ENCODE measurements at regions not wholly inside any gene's neighbourhood (a gene's known extent, or its start where the extent isn't known, plus 50 kb on each side); places are given as distances from the start of the nearest gene placed in this dataset.
"Not testable (repeated sequence)": the region's sequence is repeated elsewhere in the genome, so short reads cannot be mapped to it uniquely, and the experiment has no call there.

DNA sequence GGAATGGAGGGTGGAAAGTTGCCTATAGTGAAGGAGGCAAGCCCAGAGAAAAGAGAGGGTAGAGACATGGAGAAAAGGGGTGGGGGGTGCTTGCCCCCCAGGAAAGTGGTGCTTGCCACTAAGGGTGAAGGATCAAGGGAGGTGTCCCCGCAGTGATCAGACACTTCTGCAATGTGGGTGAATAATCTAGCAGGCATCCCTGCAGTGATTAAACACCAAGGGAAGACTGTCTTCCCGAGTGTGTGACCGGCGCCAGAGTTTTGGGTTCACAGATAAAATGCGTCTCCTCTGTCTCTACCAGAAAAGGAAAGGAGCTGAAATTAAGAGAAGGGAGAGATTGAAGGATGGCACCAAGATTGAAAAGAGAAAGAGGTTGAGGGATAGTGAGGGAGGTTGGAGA, 1076.9 kb downstream of the DNAJB9 start:
- not testable (repeated sequence) for DNase-seq

DNA sequence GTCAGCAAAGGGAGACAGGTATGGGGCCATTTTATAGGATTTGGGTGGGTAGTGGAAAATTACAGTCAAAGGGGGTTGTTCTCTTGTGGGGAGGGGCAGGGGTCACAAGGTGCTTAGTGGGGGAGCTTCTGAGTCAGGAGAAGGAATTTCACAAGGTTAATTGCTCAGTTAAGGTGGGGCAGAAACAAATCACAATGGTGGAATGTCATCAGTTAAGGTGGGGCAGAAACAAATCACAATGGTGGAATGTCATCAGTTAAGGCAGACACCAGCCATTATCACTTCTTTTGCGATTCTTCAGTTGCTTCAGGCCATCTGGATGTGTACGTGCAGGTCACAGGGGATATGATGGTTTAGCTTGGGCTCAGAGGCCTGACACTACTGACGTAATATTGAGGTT, 1077.6 kb downstream of the DNAJB9 start:
- DNase-seq = not testable (repeated sequence)

DNA sequence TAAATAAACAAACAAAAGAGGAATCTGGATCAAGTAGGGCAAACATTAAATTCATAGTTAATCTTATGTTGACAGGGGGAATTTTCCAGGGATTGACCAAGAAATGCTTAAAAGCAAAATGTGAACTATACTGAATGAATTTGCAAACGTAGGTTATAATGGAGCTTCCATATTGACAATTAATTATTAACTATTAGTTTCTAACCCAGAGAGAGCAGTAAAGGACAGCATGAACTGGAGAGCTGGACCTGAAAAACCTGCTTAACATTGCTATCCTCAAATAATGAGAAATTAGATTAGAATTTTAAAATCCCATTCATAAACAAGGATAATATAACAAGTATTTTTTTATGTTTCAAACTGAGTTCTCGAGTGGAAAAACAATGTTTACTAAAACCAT, 1089.6 kb downstream of the DNAJB9 start:
- no peak for DNase-seq

DNA sequence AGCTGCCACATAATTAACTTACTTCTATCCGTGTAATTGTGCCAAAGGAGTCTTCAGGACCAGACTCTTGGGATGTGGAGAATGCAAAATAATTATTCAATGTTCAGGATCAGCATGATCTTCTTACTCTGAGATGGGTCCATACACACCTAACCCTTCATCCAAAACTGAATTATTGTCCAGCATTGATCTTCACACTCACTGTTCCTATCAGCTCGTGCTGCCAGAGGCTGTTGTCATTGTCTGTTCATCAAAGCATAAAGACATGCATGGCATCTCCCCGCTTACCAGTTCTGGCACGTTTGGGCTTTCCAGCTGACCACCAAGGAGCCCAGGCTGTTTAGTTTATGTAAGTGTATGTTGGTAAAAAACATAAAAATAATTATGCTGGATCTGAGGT, 1090.7 kb downstream of the DNAJB9 start:
- no peak for DNase-seq

DNA sequence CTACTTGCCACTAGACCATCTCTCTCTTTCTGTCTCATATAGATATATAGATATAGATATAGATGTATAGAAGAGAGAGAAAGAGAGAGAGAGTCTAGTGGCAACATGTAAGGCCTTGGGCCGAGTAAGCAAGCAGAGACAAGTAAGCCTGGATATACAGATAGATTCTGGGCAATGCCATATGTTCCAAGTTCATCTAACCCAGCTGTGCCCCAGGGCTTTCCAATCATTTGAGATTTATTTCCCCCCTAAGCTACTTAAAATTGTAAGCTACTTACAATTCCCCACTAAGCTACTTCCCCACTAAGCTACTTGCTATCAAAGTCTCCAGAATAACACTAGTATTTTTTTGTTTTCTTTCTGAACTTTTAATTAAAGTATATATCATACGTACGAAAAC, 1094.1 kb downstream of the DNAJB9 start:
- no peak for DNase-seq

DNA sequence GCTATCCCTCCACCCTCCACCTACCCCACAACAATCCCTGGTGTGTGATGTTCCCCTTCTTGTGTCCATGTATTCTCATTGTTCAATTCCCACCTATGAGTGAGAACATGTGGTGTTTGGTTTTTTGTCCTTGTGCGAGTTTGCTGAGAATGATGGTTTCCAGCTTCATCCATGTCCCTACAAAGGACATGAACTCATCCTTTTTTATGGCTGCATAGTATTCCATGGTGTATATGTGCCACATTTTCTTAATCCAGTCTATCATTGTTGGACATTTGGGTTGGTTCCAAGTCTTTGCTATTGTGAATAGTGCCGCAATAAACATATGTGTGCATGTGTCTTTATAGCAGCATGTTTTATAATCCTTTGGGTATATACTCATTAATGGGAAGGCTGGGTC, 1117.6 kb downstream of the DNAJB9 start:
- DNase-seq = not testable (repeated sequence)

DNA sequence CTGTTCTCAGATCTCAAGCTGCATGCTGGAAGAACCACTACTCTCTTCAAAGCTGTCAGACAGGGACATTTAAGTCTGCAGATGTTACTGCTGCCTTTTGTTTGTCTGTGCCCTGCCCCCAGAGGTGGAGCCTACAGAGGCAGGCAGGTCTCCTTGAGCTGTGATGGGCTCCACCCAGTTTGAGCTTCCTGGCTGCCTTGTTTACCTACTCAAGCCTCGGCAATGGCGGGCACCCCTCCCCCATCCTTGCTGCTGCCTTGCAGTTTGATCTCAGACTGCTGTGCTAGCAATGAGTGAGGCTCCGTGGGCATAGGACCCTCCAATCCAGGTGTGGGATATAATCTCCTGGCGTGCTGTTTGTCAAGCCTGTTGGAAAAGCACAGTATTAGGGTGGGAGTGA, 1122.9 kb downstream of the DNAJB9 start:
- not testable (repeated sequence) for DNase-seq

DNA sequence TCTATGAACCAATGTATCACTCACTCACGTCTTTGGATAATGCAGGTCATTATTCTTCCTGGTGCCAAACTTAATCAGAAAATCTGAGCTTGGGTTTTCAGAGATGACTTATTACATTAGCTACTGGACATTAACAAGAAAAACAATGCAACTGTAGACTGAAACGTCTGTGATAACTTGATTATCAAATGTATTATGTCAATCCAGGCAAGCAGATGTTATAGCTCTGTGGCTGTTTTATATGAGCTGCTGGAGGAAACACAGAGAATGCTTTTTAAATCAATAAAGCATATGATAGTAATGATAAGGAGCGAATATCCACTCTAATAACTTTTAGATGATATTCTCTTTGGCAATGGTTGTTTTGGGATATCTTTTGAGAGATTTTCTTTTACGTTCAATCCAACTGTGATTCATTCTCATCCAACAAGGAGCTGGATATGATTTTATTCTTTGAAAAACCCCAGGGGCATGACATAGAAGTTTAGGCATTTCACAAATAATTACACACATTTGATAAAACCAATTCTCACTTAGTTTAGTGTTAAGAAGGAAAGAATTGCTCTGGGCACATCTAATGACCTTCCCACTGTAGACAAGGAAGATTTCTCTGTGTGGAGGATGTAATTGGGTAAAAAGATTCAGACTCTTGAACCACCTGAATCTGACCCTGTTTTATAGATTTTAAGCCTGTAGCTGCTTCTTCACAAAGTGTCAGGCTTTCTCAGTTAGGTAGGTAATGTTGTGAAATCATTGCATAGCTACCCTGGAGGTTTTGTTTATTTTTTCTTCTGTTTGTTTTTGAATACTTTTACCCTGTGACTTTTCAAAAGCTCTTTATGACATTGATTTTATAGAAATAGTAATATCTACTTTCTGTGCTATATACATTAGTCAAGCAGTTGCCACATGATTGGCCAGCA, 1124.7 kb downstream of the DNAJB9 start:
- DNase-seq = no peak

DNA sequence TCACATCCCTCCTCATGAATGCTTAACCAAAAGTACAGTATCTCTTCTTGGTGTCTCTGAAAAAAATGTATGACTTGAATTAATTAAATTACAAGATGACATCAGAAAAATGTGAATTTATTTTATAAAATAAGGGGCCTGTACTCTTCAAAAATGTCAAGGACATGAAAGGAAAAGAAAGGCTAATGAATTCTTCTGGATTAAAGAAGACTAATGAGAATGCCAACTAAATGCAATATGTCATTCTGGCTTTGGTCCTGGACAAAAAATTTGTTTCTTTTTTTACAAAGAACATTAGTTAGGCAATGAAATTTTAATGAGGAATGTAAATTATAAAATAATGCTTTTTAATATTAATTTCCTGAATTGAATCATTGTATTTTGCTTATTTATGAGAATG, 1125.7 kb downstream of the DNAJB9 start:
- no peak for DNase-seq

DNA sequence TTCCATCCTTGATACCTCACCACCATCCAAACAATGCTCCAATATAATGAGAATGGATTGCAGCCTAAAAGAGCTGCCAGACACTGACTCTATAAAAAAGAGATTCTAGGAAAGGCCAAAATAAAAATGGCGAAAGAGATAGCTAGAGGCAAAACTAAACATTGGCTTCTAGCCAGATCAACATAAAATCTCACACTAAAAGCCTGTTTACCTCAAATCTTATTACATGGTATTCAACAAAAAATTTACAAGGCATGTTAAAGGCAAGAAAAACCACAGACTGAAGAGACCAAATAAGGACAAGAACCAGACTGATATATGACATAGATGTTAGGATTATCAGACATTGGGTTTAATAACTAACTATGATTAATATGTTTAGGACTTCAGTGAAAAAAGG, 1127.0 kb downstream of the DNAJB9 start:
- DNase-seq = no peak

DNA sequence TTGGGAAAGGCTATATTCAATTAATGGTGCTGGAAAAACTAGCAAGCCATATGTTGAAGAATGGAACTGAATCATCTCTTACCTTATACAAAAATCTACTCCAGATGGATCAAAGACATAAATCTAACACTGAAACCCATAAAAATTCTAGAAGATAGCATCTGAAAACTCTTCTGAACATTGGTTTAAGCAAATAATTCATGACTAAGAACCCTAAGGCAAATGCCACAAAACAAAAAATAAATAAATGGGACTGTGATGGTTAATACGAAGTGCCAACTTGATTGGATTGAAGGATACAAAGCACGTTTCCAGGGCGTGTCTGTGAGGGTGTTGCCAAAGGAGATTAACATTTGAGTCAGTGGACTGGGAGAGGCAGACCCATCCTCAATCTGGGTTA, 1130.0 kb downstream of the DNAJB9 start:
- no peak for DNase-seq

DNA sequence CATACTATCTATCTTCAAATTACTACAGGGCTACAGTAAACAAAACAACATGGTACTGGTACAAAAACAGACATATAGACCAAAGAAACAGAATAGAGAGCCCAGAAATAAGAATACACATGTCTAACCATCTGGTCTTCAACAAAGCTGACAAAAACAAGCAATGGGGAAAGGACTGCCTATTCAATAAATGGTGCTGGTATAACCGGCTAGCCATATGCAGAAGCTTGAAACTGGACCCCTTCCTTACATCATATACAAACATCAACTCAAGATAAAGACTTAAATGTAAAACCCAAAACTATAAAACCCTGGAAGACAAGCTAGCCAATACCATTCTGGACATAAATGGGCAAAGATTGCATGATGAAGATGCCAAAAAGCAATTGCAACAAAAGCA, 1143.7 kb downstream of the DNAJB9 start:
- no peak for DNase-seq

DNA sequence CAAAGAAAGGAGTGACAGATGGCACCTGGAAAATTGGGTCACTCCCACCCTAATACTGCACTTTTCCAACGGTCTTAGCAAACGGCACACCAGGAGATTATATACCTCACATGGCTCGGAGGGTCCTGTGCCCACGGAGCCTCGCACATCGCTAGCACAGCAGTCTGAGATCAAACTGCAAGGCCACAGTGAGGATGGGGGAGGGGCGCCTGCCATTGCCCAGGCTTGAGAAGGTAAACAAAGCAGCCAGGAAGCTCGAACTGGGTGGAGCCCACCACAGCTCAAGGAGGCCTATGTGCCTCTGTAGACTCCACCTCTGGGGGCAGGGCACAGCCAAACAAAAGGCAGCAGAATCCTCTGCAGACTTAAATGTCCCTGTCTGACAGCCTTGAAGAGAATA, 1149.7 kb downstream of the DNAJB9 start:
- not testable (repeated sequence) for DNase-seq

DNA sequence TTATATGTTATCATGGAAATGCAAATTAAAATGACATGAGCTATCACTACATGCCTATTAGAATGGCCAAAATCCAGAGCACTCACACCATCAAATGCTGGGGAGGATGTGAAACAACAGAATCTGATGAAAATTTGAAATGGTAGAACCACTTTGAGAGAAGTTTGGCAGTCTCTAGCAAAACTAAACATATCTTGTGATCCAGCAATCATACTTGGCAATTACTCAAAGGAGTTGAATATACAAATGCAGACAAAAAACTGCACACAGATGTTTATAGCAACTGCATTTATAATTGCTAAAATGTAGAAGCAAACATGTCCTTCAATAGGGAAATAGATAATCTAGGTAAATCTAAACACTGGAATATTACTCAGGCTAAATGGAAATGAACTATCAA, 1164.9 kb downstream of the DNAJB9 start:
- DNase-seq = no peak

DNA sequence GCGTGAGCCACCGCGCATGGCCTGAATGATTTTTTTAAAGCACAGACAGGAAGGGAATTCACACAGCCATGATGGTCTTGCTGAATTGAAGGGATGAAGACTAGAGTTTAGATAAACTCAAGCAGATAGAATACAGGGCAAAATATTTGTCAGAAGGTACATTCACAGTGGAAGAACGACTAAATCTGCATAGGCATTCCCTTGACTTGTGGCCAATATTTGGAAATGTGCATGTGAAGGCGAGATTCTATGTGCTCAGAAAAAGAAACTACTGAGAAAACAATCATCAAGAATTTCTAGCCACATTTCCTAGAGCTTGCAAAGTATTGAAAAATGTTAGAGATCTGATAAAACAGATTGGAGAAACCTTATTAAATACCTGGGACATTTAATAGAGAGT, 1166.2 kb downstream of the DNAJB9 start:
- no peak for DNase-seq

DNA sequence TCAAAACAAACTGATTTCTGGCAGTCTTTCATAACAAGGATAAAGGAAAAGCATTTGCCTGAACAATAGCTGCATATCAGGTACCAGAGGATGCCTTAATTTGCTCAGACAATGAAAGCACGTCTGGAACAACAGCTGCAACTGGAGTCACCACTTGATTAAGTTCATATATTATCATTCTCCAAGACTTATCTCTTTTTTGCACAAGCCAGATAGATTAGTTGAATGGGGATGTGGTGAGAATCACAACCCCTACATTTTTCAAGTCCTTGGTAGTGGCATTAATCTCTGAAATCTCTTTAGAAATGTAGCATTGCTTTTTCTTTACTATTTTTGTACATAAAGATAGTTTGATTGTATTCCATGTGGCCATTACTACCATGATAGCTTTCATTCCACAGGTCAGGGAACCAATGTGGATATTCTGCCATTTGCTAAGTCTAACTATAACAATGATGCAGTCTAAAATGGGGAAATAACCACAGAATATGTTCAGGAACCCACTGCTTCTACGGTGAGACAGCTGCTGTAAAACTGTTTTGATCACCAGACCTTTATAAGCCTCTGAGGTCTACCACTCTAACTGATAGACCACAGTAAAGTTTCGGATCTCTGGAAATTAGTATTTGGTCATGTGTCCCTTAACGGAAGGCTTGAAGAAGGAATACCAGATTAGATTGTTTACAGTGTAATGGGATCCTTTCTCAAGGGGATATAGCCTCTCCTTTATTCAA, 1176.2 kb downstream of the DNAJB9 start:
- DNase-seq = no peak

DNA sequence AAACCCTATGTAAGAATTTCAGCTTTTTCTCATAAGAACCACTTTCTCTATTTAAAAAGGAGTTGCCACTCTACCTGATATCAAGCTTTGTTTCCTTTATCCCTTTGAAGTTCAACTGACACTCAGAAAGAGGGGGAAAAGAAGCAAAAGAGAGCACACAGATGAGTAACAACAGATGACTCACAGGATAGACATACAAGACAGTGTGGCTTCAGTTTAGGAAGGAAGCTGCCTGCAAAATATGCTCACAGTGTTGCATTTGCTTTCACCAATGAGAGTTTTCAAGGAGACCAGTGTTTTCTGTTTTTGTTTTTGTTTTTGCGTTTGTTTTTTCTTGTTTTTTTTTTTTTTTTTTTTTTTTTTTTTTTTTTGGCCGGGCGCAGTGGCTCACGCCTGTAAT, 1181.6 kb downstream of the DNAJB9 start:
- DNase-seq = no peak

DNA sequence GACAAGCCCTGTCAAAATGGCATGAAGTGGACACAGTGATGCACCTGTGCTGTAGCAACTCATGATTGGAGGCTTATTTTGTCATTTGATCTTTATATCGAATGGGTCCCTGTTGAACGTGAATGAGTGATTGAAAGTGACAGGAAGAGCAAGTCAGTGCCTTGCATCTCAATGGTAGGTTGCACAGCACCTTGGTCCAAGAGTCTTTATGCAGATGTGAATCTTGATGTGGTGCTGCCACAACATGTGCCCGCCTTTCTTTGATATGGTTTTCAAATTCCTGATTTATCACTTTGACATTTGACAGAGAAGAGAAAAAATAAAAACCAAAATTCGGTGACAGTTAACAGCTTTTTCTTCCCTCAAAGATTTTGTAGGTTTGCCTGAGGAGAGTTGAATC, 1182.4 kb downstream of the DNAJB9 start:
- no peak for DNase-seq

DNA sequence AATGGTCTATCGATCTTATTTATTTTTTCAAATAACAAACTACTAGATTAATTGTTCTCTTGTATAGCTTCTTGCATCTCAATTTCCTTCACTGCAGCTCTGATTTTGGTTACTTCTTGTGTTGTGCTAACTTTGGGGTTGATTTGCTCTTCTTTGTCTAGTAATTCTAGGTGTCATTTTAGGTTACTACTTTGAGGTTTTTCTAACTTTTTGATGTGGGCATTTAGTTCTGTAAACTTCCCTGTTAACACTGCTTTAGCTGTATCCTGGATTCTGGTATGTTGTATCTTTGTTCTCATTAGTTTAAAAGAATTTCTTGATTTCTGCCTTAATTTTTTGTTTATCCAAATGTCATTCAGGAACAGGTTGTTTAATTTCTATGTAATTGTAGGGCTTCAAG, 1188.0 kb downstream of the DNAJB9 start:
- DNase-seq = no peak

DNA sequence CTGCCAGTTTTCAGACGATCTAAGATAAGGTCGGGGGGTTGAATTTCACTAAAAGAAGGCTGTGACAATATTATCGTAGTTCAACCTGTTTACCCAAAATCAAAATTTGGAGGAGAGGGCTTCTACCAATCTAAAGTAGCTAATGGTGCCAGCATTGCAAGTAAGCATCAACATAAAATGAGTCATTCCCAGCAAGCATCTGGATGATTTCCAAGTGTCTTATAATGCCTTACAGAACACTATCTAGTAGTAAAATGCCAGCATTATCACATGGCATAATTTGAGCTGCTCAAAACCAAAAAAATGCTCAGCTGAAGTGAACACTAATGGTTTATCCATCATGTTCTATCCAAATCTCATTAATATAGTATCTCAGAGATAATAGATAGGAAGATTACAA, 1193.9 kb downstream of the DNAJB9 start:
- DNase-seq = no peak

DNA sequence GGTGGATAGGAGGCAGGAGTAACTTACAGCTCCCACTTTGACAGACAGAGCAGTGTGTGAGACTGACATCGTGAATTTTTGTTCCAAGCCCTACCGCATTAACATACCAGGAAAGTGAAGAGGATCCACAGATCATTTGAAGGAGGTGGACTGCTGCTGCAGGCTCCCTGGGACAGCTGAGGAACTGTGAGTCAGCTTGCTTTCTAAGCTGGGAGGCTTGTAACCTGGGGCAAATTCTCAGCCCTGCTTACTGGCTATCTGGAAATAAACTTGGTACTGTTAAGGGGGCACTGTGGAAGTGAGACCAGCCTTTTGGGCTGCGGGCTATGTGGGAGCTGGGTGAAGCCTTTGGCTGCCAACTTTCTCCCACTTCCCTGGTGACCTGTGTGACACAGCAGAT, 1202.5 kb downstream of the DNAJB9 start:
- DNase-seq = peak; percentile 4

DNA sequence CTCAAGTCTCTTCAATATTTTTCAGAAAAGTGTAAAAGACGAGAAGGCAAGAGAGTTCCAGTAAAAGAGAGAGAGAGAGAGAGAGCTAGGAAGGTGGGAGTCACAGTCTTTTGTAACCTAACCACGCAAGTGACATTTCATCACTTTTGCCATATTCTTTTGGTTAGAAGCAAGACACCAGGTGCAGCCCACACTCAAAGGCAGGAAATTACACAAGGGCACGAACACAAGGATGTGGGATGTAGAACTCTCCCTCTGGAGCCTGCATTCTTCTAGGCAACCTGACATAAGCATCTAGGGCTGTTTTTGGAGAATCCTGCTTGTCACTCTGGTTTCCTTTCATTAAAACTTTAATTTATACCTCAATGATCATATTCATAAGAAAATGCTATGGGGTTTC, 1213.1 kb downstream of the DNAJB9 start:
- no peak for DNase-seq

DNA sequence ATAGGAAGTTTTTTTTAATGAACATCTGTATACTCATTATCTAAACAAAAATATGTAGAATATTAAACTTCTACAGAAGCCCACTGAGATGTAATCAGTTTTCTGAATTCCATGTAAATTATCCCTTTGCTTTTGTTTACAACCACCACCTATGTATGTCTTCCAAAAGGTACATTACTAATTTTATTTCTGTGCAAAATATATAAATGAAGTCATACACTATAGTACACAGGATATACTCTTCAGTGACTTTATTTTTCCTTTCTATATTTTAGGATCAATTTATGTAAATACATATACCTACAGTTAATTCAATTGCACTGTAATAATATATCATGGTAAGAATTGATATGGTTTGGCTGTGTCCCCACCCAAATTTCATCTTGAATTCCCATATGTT, 1236.9 kb downstream of the DNAJB9 start:
- no peak for DNase-seq

DNA sequence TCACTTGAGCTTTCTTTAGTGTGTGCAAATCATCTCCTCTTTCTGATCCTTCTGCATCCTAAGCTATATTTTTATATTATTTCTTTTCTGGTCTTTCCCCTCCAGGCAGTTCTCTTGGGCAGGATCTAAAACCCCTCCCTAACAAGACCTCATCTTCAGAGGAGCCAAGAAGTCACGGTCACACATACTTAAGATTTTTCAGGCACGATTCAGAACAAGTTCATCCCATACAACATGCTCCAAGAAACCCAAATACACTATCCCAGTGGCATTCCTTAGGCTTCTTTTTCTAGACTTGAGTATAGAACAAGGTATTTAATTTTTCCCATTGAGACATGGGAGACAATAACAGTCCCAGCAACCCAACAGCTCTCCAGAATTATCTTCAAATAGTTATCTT, 1251.5 kb downstream of the DNAJB9 start:
- DNase-seq = no peak
